Trophoblast cell (in vitro differentiated cells and primary cell): ENCODE measurements at regions not wholly inside any gene's neighbourhood (a gene's known extent, or its start where the extent isn't known, plus 50 kb on each side); places are given as distances from the start of the nearest gene placed in this dataset.

ENCODE experiments used
- DNase-seq, 2 donors: peaks; one replicate each; pipeline ENCODE4 v3.0.0-alpha.2; 2016
- H2AFZ ChIP-seq: 2 replicates; pipeline ENCODE4 v1.6.1; 2013; ENCODE audit warnings: low read length, moderate library complexity, mild to moderate bottlenecking; ENCODE audit not compliant: insufficient read depth, poor library complexity
- H2AK5ac ChIP-seq: 2 replicates; pipeline ENCODE4 v1.6.1; 2013; ENCODE audit warnings: mild to moderate bottlenecking, low read length
- H2BK120ac ChIP-seq: 2 replicates; pipeline ENCODE4 v1.6.1; 2013; ENCODE audit warnings: low read length, mild to moderate bottlenecking, moderate library complexity; ENCODE audit not compliant: insufficient read depth, poor library complexity
- H2BK12ac ChIP-seq: 2 replicates; pipeline ENCODE4 v1.6.1; 2013; ENCODE audit warnings: mild to moderate bottlenecking, low read length, moderate library complexity
- H2BK5ac ChIP-seq: 2 replicates; pipeline ENCODE4 v1.6.1; 2013; ENCODE audit warnings: low read length, low read depth, moderate library complexity, mild to moderate bottlenecking; ENCODE audit not compliant: poor library complexity
- H3K14ac ChIP-seq: 2 replicates; pipeline ENCODE4 v1.6.1; 2013; ENCODE audit warnings: mild to moderate bottlenecking, low read length
- H3K18ac ChIP-seq: 2 replicates; pipeline ENCODE4 v1.6.1; 2013; ENCODE audit warnings: mild to moderate bottlenecking, low read length
- H3K23ac ChIP-seq: 2 replicates; pipeline ENCODE4 v1.6.1; 2013; ENCODE audit warnings: low read length
- H3K27ac ChIP-seq: 2 replicates; pipeline ENCODE4 v1.5.1; 2013; ENCODE audit warnings: low read depth, mild to moderate bottlenecking, inconsistent platforms, low read length, moderate library complexity
- H3K27me3 ChIP-seq: 2 replicates; pipeline ENCODE4 v1.6.1; 2013; ENCODE audit warnings: inconsistent platforms, mild to moderate bottlenecking, low read length, moderate library complexity; ENCODE audit not compliant: insufficient read depth
- H3K36me3 ChIP-seq, 2 experiments: 1 replicate in 1 of 2; 2 replicates in 1 of 2; pipeline ENCODE4 v1.6.1; 2013; ENCODE audit warnings: low read length in 2 of 2, mild to moderate bottlenecking in 2 of 2, moderate library complexity in 1 of 2; ENCODE audit not compliant: insufficient read depth in 2 of 2, control insufficient read depth in 1 of 2
- H3K4ac ChIP-seq: 2 replicates; pipeline ENCODE4 v1.6.1; 2013; ENCODE audit warnings: low read depth, mild to moderate bottlenecking, low read length, moderate library complexity
- H3K4me1 ChIP-seq, 2 experiments: 1 replicate in 1 of 2; 2 replicates in 1 of 2; pipeline ENCODE4 v1.6.1; 2013; ENCODE audit warnings: low read length in 2 of 2, mild to moderate bottlenecking in 2 of 2, moderate library complexity in 1 of 2; ENCODE audit not compliant: insufficient read depth in 2 of 2, control insufficient read depth in 1 of 2
- H3K4me2 ChIP-seq: 2 replicates; pipeline ENCODE4 v1.6.1; 2013; ENCODE audit warnings: inconsistent platforms, mild to moderate bottlenecking, low read length, moderate library complexity
- H3K4me3 ChIP-seq: 2 replicates; pipeline ENCODE4 v1.5.1; 2013; ENCODE audit warnings: mild to moderate bottlenecking, low read depth, low read length, inconsistent platforms
- H3K79me1 ChIP-seq: one replicate; pipeline ENCODE4 v1.6.1; 2013; ENCODE audit warnings: low read length
- H3K79me2 ChIP-seq: 2 replicates; pipeline ENCODE4 v1.6.1; 2013; ENCODE audit warnings: low read length, mild to moderate bottlenecking; ENCODE audit not compliant: control insufficient read depth, insufficient read depth, poor library complexity
- H3K9ac ChIP-seq: 2 replicates; pipeline ENCODE4 v1.6.1; 2013; ENCODE audit warnings: mild to moderate bottlenecking, low read length
- H3K9me3 ChIP-seq: 2 replicates; pipeline ENCODE4 v1.6.1; 2013; ENCODE audit warnings: low read depth, mild to moderate bottlenecking, control low read depth, inconsistent platforms, low read length; ENCODE audit not compliant: insufficient read depth
- H4K12ac ChIP-seq: 2 replicates; pipeline ENCODE4 v1.6.1; 2013; ENCODE audit warnings: low read depth, mild to moderate bottlenecking, low read length, moderate library complexity
- H4K8ac ChIP-seq: 2 replicates; pipeline ENCODE4 v1.6.1; 2013; ENCODE audit warnings: low read depth, mild to moderate bottlenecking, low read length, moderate library complexity
- H4K91ac ChIP-seq: one replicate; pipeline ENCODE4 v1.6.1; 2013; ENCODE audit warnings: low read depth, mild to moderate bottlenecking, low read length, moderate library complexity
- WGBS: extraction: QIAGEN DNeasy Blood & Tissue Kit; methylation state at CpG from one replicate; pipeline ENCODE4 v1.1.7; 2013; ENCODE audit warnings: missing lambda C conversion rate; ENCODE audit not compliant: insufficient read length, insufficient coverage; ENCODE audit errors: extremely low coverage; 5-methylcytosine and 5-hydroxymethylcytosine counted together

- H2AK5ac ChIP-seq, result no peak overlapping the region
- H3K36me3 ChIP-seq, result no peaks in the 10 kb centered on the region
- H3K4me3 ChIP-seq, result no peak overlapping the region
- no peak overlapping the region for H3K4ac ChIP-seq
- DNase-seq, result no peak
- no peaks in the 10 kb centered on the region for H3K27me3 ChIP-seq
- H3K4me1 ChIP-seq, result peaks cover 2 to 8% of the 10 kb centered on the region in 2 experiments
- no peak overlapping the region for H3K23ac ChIP-seq
- no peak overlapping the region for H2BK12ac ChIP-seq
- no peaks in the 10 kb centered on the region for H3K9me3 ChIP-seq
- no peak overlapping the region for H4K12ac ChIP-seq
- no peak overlapping the region for H4K8ac ChIP-seq
- H2BK5ac ChIP-seq, result no peak overlapping the region
- no CpG with 5 or more reads among the region's 5 CpGs for WGBS
- H2AFZ ChIP-seq, result no peak overlapping the region
- no peaks in the 10 kb centered on the region for H3K79me2 ChIP-seq
- no peak overlapping the region for H3K14ac ChIP-seq
- H3K4me2 ChIP-seq, result no peak overlapping the region
- no peak overlapping the region for H3K27ac ChIP-seq
- no peak overlapping the region for H3K9ac ChIP-seq
- H2BK120ac ChIP-seq, result no peak overlapping the region
- no peak overlapping the region for H3K18ac ChIP-seq
- H4K91ac ChIP-seq, result no peak overlapping the region
- peaks cover 5% of the 10 kb centered on the region for H3K79me1 ChIP-seq
These were observed 111.1 kb downstream of the CDC42EP3 start for GRCh38 chr2:37560241-37560848.

- no CpG with 5 or more reads among the region's 4 CpGs for WGBS
- H3K9ac ChIP-seq, result no peak overlapping the region
These were observed 110.4 kb downstream of the CDC42EP3 start for GRCh38 chr2:37560863-37561614.

GRCh38 chr2:37561615-37562569, 109.5 kb downstream of the CDC42EP3 start:
- peaks cover 2 to 8% of the 10 kb centered on the region in 2 experiments for H3K4me1 ChIP-seq
- H3K36me3 ChIP-seq, result no peaks in the 10 kb centered on the region
- no peak overlapping the region for H4K12ac ChIP-seq
- no peak overlapping the region for H2AK5ac ChIP-seq
- no peak overlapping the region for H3K18ac ChIP-seq
- H2AFZ ChIP-seq, result no peak overlapping the region
- peak overlapping the region; percentile 27 for H2BK5ac ChIP-seq
- no peak overlapping the region for H3K14ac ChIP-seq
- no peaks in the 10 kb centered on the region for H3K9me3 ChIP-seq
- H3K4me3 ChIP-seq, result no peak overlapping the region
- H3K9ac ChIP-seq, result no peak overlapping the region
- H3K79me2 ChIP-seq, result no peaks in the 10 kb centered on the region
- H3K27ac ChIP-seq, result peak overlapping the region; percentile 70
- no peak overlapping the region for H2BK12ac ChIP-seq
- H2BK120ac ChIP-seq, result peak overlapping the region; percentile 89
- no peak overlapping the region for H3K4ac ChIP-seq
- H3K79me1 ChIP-seq, result peaks cover 5% of the 10 kb centered on the region
- H3K27me3 ChIP-seq, result no peaks in the 10 kb centered on the region
- no CpG with 5 or more reads among the region's 5 CpGs for WGBS
- no peak overlapping the region for H3K23ac ChIP-seq
- peak; percentile 53 to 82 for DNase-seq
- H3K4me2 ChIP-seq, result no peak overlapping the region
- H4K8ac ChIP-seq, result peak overlapping the region; percentile 43
- H4K91ac ChIP-seq, result peak overlapping the region; percentile 75

More at GRCh38 chr2:37560863-37561614, 110.4 kb downstream of the CDC42EP3 start:
- peaks cover 2 to 8% of the 10 kb centered on the region in 2 experiments for H3K4me1 ChIP-seq
- no peak overlapping the region for H2BK12ac ChIP-seq
- no peak overlapping the region for H4K91ac ChIP-seq
- no peak overlapping the region for H3K14ac ChIP-seq
- H2AFZ ChIP-seq, result no peak overlapping the region
- H3K4me3 ChIP-seq, result no peak overlapping the region
- no peaks in the 10 kb centered on the region for H3K9me3 ChIP-seq
- H2BK5ac ChIP-seq, result no peak overlapping the region
- H3K36me3 ChIP-seq, result no peaks in the 10 kb centered on the region
- H4K12ac ChIP-seq, result no peak overlapping the region
- H3K23ac ChIP-seq, result no peak overlapping the region
- H4K8ac ChIP-seq, result no peak overlapping the region
- no peak overlapping the region for H2AK5ac ChIP-seq
- no peak for DNase-seq
- no peak overlapping the region for H3K4me2 ChIP-seq
- no peak overlapping the region for H3K4ac ChIP-seq
- H3K27me3 ChIP-seq, result no peaks in the 10 kb centered on the region
- H3K79me1 ChIP-seq, result peaks cover 5% of the 10 kb centered on the region
- no peak overlapping the region for H3K27ac ChIP-seq
- H2BK120ac ChIP-seq, result no peak overlapping the region
- no peaks in the 10 kb centered on the region for H3K79me2 ChIP-seq
- H3K18ac ChIP-seq, result no peak overlapping the region

- no peak overlapping the region for H2BK120ac ChIP-seq
- no peak for DNase-seq
- no peak overlapping the region for H3K23ac ChIP-seq
- H3K4me3 ChIP-seq, result no peak overlapping the region
- H3K4me2 ChIP-seq, result no peak overlapping the region
- H3K27ac ChIP-seq, result no peak overlapping the region
- H3K79me1 ChIP-seq, result peaks cover 5% of the 10 kb centered on the region
- H3K36me3 ChIP-seq, result no peaks in the 10 kb centered on the region
- H3K79me2 ChIP-seq, result no peaks in the 10 kb centered on the region
- no peak overlapping the region for H4K8ac ChIP-seq
- H3K9ac ChIP-seq, result no peak overlapping the region
- H2AFZ ChIP-seq, result no peak overlapping the region
- no peak overlapping the region for H3K4ac ChIP-seq
- no peaks in the 10 kb centered on the region for H3K27me3 ChIP-seq
- no peak overlapping the region for H4K91ac ChIP-seq
- no peak overlapping the region for H4K12ac ChIP-seq
- no peaks in the 10 kb centered on the region for H3K9me3 ChIP-seq
- H3K4me1 ChIP-seq, result peaks cover 2 to 8% of the 10 kb centered on the region in 2 experiments
- no peak overlapping the region for H3K14ac ChIP-seq
- H2BK5ac ChIP-seq, result no peak overlapping the region
- H2AK5ac ChIP-seq, result no peak overlapping the region
- no CpG with 5 or more reads among the region's 6 CpGs for WGBS
- no peak overlapping the region for H2BK12ac ChIP-seq
- H3K18ac ChIP-seq, result no peak overlapping the region
These were observed 107.9 kb downstream of the CDC42EP3 start for GRCh38 chr2:37563375-37564015.
